AG09309 (cell line): ENCODE measurements at regions not wholly inside any gene's neighbourhood (a gene's known extent, or its start where the extent isn't known, plus 50 kb on each side); places are given as distances from the start of the nearest gene placed in this dataset.
A peak's percentile ranks its signal among the peaks of the same experiment; 100 is the strongest.

Experiments used
- DNase-seq: peaks from one replicate; pipeline ENCODE4 v3.0.0-alpha.2; 2010; ENCODE audit warnings: low read depth
- H3K4me3 ChIP-seq: 2 replicates; pipeline ENCODE4 v1.5.1; 2011; ENCODE audit warnings: mild to moderate bottlenecking, low read depth, low read length, moderate library complexity; ENCODE audit not compliant: control insufficient read depth
- TF ChIP-seq, protein P1 (sequence below): IDR thresholded peaks from 2 replicates; pipeline ENCODE4 v1.5.1; 2011; ENCODE audit warnings: mild to moderate bottlenecking, low read depth, low read length, inconsistent platforms; ENCODE audit not compliant: insufficient read depth, control insufficient read depth; ENCODE audit errors: missing control alignments

DNA sequence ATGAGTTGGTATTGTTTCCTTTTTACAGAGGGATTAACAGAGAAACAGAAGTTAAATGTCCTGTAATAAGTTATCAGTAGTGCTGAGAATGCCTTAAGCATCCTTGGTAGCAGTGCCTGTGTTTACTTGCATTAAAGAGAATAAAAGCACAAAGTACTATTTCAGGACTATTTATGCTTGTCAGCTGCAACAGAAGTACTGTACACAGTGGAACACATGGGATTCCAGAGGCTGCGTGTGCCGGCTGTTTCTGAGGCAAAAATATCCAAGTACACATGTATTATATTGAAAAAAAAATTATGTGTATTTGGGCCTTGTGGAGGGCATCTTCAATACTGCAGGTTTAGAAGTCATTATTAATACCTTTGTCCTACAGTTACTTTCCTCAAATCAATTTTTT, 58.2 kb upstream of the ACTBL2 start:
- H3K4me3 ChIP-seq: no peak overlapping the region
- no peak for DNase-seq
- TF ChIP-seq, protein P1, sequence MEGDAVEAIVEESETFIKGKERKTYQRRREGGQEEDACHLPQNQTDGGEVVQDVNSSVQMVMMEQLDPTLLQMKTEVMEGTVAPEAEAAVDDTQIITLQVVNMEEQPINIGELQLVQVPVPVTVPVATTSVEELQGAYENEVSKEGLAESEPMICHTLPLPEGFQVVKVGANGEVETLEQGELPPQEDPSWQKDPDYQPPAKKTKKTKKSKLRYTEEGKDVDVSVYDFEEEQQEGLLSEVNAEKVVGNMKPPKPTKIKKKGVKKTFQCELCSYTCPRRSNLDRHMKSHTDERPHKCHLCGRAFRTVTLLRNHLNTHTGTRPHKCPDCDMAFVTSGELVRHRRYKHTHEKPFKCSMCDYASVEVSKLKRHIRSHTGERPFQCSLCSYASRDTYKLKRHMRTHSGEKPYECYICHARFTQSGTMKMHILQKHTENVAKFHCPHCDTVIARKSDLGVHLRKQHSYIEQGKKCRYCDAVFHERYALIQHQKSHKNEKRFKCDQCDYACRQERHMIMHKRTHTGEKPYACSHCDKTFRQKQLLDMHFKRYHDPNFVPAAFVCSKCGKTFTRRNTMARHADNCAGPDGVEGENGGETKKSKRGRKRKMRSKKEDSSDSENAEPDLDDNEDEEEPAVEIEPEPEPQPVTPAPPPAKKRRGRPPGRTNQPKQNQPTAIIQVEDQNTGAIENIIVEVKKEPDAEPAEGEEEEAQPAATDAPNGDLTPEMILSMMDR: no peak

DNA sequence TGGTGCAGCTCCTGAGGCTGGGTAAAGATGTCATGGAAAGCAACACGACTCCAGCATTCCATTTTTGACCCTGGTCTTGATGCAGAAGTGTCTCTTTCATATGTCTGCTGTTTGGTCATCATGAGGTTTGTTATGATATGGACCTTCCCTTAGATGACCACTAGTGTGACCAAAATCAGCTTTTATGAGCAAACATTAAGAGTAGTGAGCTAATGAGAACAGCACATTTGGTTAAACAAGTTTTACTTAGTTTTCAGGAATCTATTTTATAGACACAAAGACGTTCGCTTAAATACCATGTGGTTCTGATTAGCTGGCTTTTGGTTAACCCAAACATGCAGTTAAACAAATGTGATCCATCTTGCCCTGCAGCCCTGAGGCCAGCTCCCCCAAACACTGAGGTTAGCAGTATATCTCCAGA, 56.7 kb upstream of the ACTBL2 start:
- DNase-seq: peak; percentile 88
- TF ChIP-seq, protein P1: no peak

GRCh38 chr5:57538341-57538955, 55.8 kb upstream of the ACTBL2 start:
- no peak overlapping the region for H3K4me3 ChIP-seq
- TF ChIP-seq, protein P1: no peak
- peak; percentile 96 for DNase-seq

More for the DNA sequence above, 56.7 kb upstream of the ACTBL2 start:
- no peak overlapping the region for H3K4me3 ChIP-seq

GRCh38 chr5:57537811-57538210, 55.2 kb upstream of the ACTBL2 start:
- H3K4me3 ChIP-seq: no peak overlapping the region
- TF ChIP-seq, protein P1: no peak
- DNase-seq: no peak

DNA sequence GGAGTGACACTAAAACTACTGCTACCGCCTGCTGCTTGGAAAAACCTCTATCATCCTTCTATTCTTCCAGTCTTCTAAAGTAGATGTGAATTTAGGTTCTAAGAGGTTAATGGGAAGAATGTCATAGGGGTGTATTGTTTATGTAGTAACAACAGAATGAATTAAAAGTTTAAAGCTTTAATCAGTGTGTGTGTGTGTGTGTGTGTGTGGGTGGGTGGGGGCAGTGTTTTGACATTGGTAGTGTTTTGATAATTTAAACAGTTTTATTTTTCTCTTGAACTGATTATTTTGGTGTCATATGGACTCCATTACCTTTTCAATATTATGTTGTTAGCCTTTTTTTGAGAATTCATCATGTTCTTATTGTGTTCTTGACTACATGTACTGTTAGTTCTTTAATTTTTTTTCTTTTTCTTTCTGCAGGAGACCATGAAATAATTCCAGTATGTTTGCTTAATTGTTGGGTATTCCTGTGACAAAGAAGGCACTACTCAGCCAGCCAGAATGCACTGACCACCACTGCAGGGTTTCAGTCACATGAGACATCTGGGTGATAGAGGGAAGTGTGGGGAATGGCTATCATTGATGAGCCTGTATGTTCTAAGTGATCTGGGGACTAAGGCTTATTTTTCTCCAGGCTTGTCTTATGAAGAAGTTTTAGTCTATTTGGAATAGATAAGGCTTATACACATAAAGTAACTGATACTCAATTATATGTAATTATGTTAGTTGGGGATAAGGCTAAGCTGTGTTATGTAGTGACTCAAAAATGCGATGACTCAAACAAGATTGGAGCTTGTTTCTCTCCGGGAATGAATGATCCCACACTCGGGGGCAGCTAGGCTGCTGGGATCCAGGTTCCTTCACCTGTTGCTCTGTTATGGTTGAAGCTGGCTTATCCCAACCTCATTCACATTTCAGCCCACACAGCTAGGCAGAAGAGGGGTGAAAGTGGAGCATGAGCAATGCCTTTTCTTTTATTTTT, 50.2 kb upstream of the ACTBL2 start:
- no peak for DNase-seq
- TF ChIP-seq, protein P1: no peak
- H3K4me3 ChIP-seq: no peak overlapping the region
